ENCODE measurements at regions not wholly inside any gene's neighbourhood (a gene's known extent, or its start where the extent isn't known, plus 50 kb on each side); places are given as distances from the start of the nearest gene placed in this dataset.

GRCh38 chr7:22025075-22025474 lies 79.4 kb upstream of the CDCA7L start:
- H3K4me1 ChIP-seq (ENCODE audit: insufficient read depth, low read length) = no peaks in the 10 kb centered on the region
- H3K36me3 ChIP-seq (ENCODE audit: insufficient read depth, low read length) = no peaks in the 10 kb centered on the region
- TF ChIP-seq, protein P1, sequence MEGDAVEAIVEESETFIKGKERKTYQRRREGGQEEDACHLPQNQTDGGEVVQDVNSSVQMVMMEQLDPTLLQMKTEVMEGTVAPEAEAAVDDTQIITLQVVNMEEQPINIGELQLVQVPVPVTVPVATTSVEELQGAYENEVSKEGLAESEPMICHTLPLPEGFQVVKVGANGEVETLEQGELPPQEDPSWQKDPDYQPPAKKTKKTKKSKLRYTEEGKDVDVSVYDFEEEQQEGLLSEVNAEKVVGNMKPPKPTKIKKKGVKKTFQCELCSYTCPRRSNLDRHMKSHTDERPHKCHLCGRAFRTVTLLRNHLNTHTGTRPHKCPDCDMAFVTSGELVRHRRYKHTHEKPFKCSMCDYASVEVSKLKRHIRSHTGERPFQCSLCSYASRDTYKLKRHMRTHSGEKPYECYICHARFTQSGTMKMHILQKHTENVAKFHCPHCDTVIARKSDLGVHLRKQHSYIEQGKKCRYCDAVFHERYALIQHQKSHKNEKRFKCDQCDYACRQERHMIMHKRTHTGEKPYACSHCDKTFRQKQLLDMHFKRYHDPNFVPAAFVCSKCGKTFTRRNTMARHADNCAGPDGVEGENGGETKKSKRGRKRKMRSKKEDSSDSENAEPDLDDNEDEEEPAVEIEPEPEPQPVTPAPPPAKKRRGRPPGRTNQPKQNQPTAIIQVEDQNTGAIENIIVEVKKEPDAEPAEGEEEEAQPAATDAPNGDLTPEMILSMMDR (IDR thresholded peaks at IDR 0.05; ENCODE audit: extremely low read depth, low read depth, low read length) = no peak
- H3K4me3 ChIP-seq (ENCODE audit: insufficient read depth, low read length) = no peak overlapping the region
- H3K79me2 ChIP-seq (ENCODE audit: insufficient read depth, low read length) = no peaks in the 10 kb centered on the region
- DNase-seq (ENCODE audit: insufficient read length, low spot score, missing footprints) = no peak
- H3K4me2 ChIP-seq (ENCODE audit: insufficient read depth, low read length) = no peak overlapping the region
- H3K27me3 ChIP-seq (ENCODE audit: insufficient read depth, low read length) = peaks cover 6% of the 10 kb centered on the region
- H3K9me3 ChIP-seq (ENCODE audit: low read depth, low read length) = no peaks in the 10 kb centered on the region
- no peak overlapping the region for H3K27ac ChIP-seq (ENCODE audit: low read depth, low read length)
- no peak overlapping the region for H2AFZ ChIP-seq (ENCODE audit: low read length)
- no peaks in the 10 kb centered on the region for H4K20me1 ChIP-seq (ENCODE audit: insufficient read depth, low read length)

GRCh38 chr7:22019931-22020330 lies 74.2 kb upstream of the CDCA7L start:
- H3K9me3 ChIP-seq (ENCODE audit: low read depth, low read length) = no peaks in the 10 kb centered on the region
- no peak for DNase-seq (ENCODE audit: insufficient read length, low spot score, missing footprints)
- no peaks in the 10 kb centered on the region for H4K20me1 ChIP-seq (ENCODE audit: insufficient read depth, low read length)
- H3K4me3 ChIP-seq (ENCODE audit: insufficient read depth, low read length) = no peak overlapping the region
- H3K36me3 ChIP-seq (ENCODE audit: insufficient read depth, low read length) = no peaks in the 10 kb centered on the region
- H3K4me2 ChIP-seq (ENCODE audit: insufficient read depth, low read length) = no peak overlapping the region
- no peak overlapping the region for H2AFZ ChIP-seq (ENCODE audit: low read length)
- TF ChIP-seq, protein P1 (IDR thresholded peaks at IDR 0.05; ENCODE audit: extremely low read depth, low read depth, low read length) = no peak
- peaks cover 6% of the 10 kb centered on the region for H3K27me3 ChIP-seq (ENCODE audit: insufficient read depth, low read length)
- H3K4me1 ChIP-seq (ENCODE audit: insufficient read depth, low read length) = no peaks in the 10 kb centered on the region
- H3K27ac ChIP-seq (ENCODE audit: low read depth, low read length) = no peak overlapping the region
- H3K79me2 ChIP-seq (ENCODE audit: insufficient read depth, low read length) = no peaks in the 10 kb centered on the region

- Histone ChIP-seq H3K79me2 (ENCODE audit: insufficient read depth, low read length) (no peaks in the 10 kb centered on the region), H2AFZ (ENCODE audit: low read length) (no peak overlapping the region), H3K27ac (ENCODE audit: low read depth, low read length) (no peak overlapping the region), H3K36me3 (ENCODE audit: insufficient read depth, low read length) (no peaks in the 10 kb centered on the region), H3K9me3 (ENCODE audit: low read depth, low read length) (no peaks in the 10 kb centered on the region), H3K4me3 (ENCODE audit: insufficient read depth, low read length) (no peak overlapping the region), H3K4me2 (ENCODE audit: insufficient read depth, low read length) (no peak overlapping the region), H3K27me3 (ENCODE audit: insufficient read depth, low read length) (peaks cover 3% of the 10 kb centered on the region), H4K20me1 (ENCODE audit: insufficient read depth, low read length) (no peaks in the 10 kb centered on the region), H3K4me1 (ENCODE audit: insufficient read depth, low read length) (no peaks in the 10 kb centered on the region)
- DNase-seq (ENCODE audit: insufficient read length, low spot score, missing footprints) = no peak
- TF ChIP-seq, protein P1 (IDR thresholded peaks at IDR 0.05; ENCODE audit: extremely low read depth, low read depth, low read length) = no peak
Observed at GRCh38 chr7:22016507-22016906, 70.8 kb upstream of the CDCA7L start.

GRCh38 chr7:22013711-22014110 lies 68.0 kb upstream of the CDCA7L start:
- H3K36me3 ChIP-seq (ENCODE audit: insufficient read depth, low read length) = no peaks in the 10 kb centered on the region
- no peak overlapping the region for H3K4me2 ChIP-seq (ENCODE audit: insufficient read depth, low read length)
- no peak overlapping the region for H3K4me3 ChIP-seq (ENCODE audit: insufficient read depth, low read length)
- H2AFZ ChIP-seq (ENCODE audit: low read length) = no peak overlapping the region
- H4K20me1 ChIP-seq (ENCODE audit: insufficient read depth, low read length) = no peaks in the 10 kb centered on the region
- no peaks in the 10 kb centered on the region for H3K9me3 ChIP-seq (ENCODE audit: low read depth, low read length)
- DNase-seq (ENCODE audit: insufficient read length, low spot score, missing footprints) = no peak
- TF ChIP-seq, protein P1 (IDR thresholded peaks at IDR 0.05; ENCODE audit: extremely low read depth, low read depth, low read length) = no peak
- H3K4me1 ChIP-seq (ENCODE audit: insufficient read depth, low read length) = no peaks in the 10 kb centered on the region
- peaks cover 10% of the 10 kb centered on the region for H3K27me3 ChIP-seq (ENCODE audit: insufficient read depth, low read length)
- no peaks in the 10 kb centered on the region for H3K79me2 ChIP-seq (ENCODE audit: insufficient read depth, low read length)
- no peak overlapping the region for H3K27ac ChIP-seq (ENCODE audit: low read depth, low read length)

Data from osteoblast (primary cell).